NB4 (cell line): ENCODE measurements at regions not wholly inside any gene's neighbourhood (a gene's known extent, or its start where the extent isn't known, plus 50 kb on each side); places are given as distances from the start of the nearest gene placed in this dataset.

Source experiments
- DNase-seq: peaks from one replicate; pipeline ENCODE4 v3.0.0; 2010; ENCODE audit warnings: low read depth
- H3K4me3 ChIP-seq: one replicate; pipeline ENCODE4 v1.5.1; 2011; ENCODE audit warnings: mild to moderate bottlenecking, low read depth, low read length, moderate library complexity
- CTCF ChIP-seq: IDR thresholded peaks from one replicate; pipeline ENCODE4 v1.5.1; 2012; ENCODE audit warnings: low read depth, low read length
- MAX ChIP-seq: IDR thresholded peaks from 2 replicates; pipeline ENCODE4 v1.6.1; 2011; ENCODE audit warnings: low read depth, low read length
- MYC ChIP-seq: IDR thresholded peaks from 2 replicates; pipeline ENCODE4 v1.6.1; 2011; ENCODE audit warnings: low read depth, low read length
- POLR2A ChIP-seq: IDR thresholded peaks from 2 replicates; pipeline ENCODE4 v1.6.1; 2011; ENCODE audit warnings: mild to moderate bottlenecking; ENCODE audit not compliant: insufficient read length; ENCODE audit errors: extremely low read depth

- H3K4me3 ChIP-seq, result no peak overlapping the region
- no peak for TF ChIP-seq CTCF
- TF ChIP-seq MYC, result no peak
- no peak for TF ChIP-seq MAX
- TF ChIP-seq POLR2A, result no peak
- DNase-seq, result no peak
These were observed 428.8 kb upstream of the ONECUT1 start for GRCh38 chr15:53218666-53219580.

DNA sequence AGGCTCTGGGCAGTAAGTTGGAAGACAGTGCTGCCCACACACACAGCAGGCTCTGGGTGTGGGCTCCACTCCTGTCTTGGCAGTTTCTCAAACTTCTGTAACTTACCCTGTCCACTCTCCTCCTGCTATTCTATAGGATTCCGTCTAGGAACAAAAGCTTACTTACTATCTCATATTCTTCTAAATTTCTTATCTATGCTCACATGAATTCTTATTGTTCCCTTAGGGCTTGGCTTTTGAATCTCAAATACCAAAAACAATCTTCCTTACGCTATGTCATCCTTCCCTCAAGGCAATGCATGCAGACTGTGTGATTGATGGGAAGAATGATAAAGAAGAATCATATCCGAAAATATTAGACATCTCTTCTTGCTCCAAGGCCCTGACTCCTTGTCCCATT is 425.9 kb upstream of the ONECUT1 start:
- no peak overlapping the region for H3K4me3 ChIP-seq
- DNase-seq, result no peak
- no peak for TF ChIP-seq CTCF

GRCh38 chr15:53213336-53213735 is 423.2 kb upstream of the ONECUT1 start:
- DNase-seq, result no peak
- H3K4me3 ChIP-seq, result no peak overlapping the region
- no peak for TF ChIP-seq MAX
- no peak for TF ChIP-seq POLR2A
- no peak for TF ChIP-seq CTCF
- no peak for TF ChIP-seq MYC

GRCh38 chr15:53212785-53213184 is 422.6 kb upstream of the ONECUT1 start:
- H3K4me3 ChIP-seq, result no peak overlapping the region
- TF ChIP-seq CTCF (no peak), MYC (no peak), MAX (no peak), POLR2A (no peak)

GRCh38 chr15:53210653-53211052 is 420.5 kb upstream of the ONECUT1 start:
- no peak for TF ChIP-seq CTCF
- no peak for TF ChIP-seq MAX
- DNase-seq, result no peak
- no peak overlapping the region for H3K4me3 ChIP-seq

More at GRCh38 chr15:53212785-53213184, 422.6 kb upstream of the ONECUT1 start:
- no peak for DNase-seq
